GF-D8 (cell line): ENCODE measurements at regions not wholly inside any gene's neighbourhood (a gene's known extent, or its start where the extent isn't known, plus 50 kb on each side); places are given as distances from the start of the nearest gene placed in this dataset.

Experiments used
- DNase-seq: peaks from one replicate; lab custom pipeline; 2025; lab: John Stamatoyannopoulos, UW

DNA sequence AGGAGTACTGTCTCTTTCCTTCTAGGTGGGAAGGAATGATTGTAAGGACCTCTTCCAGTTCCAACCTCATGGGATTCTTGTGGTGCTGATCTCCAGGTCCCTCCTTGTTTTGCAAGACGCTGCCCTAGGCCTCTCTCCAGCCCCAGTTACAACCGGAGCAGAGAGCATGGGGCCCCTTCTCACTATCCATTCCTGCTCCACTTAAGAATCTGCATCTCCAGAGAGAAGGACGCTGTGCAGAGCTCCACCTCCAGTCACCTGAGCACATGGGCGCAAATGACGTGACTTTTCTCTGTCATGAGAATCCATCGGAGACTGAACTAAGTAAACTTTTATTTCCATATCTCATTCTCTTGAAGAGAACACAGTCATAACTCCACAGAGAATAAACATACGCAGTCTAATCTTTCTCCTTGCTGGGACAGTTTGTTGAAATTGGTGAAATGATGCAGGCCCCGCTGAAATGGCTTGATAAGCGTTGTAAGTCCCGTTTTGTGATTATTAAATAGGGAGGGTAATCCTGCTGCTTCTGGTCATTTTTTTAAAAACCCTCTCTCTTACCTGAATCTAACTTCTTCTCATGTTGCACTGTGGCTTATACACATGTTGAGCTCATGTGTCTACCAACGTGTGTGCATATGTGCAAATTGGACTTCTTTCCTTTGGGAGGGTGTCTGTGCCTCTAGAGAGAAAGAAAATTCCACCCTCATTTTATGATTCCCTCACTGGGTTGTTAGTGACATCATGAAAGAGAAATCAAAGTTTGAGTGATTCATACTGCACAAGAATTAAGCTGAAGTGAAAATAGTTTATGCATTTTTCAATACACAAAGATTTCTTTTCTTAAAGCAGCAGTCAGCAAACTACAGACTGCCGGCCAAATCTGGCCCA is 133.2 kb upstream of the TBX20 start:
- DNase-seq: no peak

DNA sequence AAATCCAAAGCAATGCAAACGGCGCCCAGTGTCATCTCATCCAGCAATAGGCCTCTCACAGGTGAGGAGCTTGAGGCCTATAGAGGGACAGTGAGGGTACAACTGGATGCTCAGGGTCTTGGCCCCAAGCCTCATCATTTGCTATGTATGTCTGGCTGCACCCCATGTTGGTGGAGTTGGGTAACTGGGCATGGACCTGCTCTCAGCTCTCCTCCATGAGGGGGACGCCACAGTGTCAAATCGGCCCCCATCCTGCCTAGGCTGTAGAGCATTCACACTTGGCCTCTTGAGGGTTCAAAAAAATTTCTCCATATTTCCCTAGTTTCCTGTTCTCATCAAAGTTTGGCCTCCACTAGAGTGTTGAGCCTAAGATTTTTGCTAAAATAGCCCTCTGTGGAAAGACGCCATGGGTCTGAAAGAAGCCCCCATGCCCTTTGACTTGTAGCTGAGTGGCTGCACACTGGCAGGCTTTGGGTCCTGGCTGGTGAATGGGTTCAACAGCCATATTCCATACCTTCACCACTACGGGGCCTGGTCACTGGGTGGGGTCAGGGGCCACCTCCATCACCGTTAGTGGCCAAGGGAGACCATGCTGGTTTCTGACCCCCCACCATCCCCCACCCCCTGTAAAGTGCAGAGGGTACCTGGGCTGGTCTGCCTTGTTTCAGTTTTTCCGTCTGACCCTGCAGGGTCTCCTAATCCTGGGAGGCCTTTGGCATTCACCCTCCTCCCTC is 132.3 kb upstream of the TBX20 start:
- no peak for DNase-seq

GRCh38 chr7:35384761-35385700 is 131.1 kb upstream of the TBX20 start:
- DNase-seq: no peak

DNA sequence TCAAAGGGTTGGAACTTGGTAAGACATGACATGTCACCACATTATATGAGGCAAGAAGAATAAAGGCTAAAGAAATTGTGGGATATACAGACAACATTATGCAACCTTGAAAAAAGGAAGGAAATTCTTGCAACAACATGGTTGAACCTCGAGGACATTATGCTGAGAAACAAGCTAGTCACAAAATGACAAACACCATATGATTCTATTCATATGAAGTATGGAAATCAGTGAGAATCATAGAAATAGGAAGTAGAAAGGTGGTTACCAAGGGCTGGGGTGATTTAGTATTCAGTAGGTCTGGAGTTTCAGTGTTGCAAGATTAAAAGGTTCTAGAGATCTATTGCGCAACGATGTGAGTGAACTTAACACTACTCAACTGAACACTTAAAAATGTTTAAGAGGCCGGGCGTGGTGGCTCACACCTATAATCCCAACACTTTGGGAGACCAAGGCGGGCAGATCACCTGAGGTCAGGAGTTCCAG is 126.9 kb upstream of the TBX20 start:
- peak; percentile 92 for DNase-seq

- DNase-seq: no peak
These were observed 125.6 kb upstream of the TBX20 start for GRCh38 chr7:35379481-35379880.

- DNase-seq: no peak
These were observed 121.6 kb upstream of the TBX20 start for GRCh38 chr7:35375516-35375915.

GRCh38 chr7:35374858-35375257 is 121.0 kb upstream of the TBX20 start:
- DNase-seq: no peak

- DNase-seq: no peak
These were observed 117.3 kb upstream of the TBX20 start for GRCh38 chr7:35371221-35371620.

DNA sequence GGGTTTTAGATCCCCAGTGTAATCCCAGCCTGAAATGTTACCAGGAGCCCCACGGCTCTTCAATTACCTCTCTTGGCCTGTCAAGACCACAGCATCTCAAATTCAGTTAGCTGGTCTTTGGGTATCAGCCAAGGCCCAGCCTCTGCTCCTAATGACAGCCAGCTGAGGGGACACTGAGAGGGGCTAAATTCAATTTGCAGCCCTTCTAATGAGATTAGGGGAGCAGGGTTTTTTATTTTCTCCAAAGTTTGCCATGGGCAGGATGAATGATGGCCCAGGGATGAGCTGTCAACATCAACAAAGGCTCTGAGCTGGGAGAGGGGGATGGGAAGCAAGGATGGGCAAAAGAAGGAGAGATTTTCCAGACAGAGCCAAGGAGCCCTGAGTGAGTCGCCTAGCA is 116.8 kb upstream of the TBX20 start:
- DNase-seq: no peak

- no peak for DNase-seq
These were observed 112.6 kb upstream of the TBX20 start for GRCh38 chr7:35366167-35367155.

DNA sequence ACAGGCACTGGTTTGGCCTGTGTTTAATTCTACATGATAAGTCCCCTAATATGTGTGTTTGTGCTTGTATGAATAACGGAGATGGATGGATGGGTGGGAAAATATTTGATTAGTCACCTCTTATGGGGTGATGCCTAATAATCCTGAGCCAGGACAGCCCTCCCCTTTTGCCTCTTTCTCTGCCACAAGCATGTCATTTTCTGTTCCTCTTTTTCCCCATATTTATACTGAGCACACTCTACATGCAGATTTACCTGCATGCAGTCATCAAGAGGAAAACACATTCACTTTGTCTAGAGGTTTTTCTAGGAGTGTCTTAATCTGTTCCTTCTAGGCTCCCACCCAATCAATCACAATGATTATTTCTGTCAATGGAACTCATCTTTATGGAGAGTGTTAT is 111.6 kb upstream of the TBX20 start:
- DNase-seq: no peak

DNA sequence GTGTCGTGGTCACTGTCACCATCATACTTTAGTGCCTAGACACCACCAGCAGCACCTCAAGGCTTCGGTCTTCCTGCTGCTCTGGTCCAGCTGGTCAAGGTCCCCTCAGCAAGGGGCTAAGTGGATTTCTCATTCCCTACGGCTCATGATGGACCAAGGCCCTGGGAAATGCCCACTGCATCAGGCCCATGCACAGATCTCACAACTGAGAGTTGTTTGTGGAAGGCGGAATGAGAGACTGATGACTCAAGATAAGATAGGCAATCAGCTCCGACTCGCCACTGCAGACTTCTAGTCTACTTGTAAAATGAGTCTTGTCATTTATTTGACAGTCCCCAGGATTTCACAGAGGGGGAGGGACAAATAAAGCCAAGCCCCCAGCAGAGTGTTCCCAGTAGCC is 108.4 kb upstream of the TBX20 start:
- no peak for DNase-seq

DNA sequence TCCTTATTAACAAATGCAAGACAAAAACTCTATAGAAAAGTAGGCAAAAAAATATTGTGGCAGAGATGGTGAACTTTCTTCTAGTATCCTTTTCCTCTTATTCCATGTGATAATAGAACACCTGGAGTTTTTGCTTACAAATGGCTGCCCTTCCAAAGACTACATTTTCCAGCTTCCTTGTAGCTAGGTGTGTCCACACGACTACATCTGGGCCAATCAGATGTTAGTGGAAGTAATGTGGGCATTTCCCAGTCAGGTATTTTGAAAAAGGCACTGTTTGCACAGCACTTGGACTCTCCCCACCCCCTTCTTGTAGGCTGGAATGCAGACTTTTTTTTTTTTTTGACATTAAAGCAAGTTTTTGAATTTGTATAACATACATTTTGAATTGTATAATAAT is 105.5 kb upstream of the TBX20 start:
- no peak for DNase-seq

- no peak for DNase-seq
These were observed 102.6 kb upstream of the TBX20 start for GRCh38 chr7:35356495-35356894.

DNA sequence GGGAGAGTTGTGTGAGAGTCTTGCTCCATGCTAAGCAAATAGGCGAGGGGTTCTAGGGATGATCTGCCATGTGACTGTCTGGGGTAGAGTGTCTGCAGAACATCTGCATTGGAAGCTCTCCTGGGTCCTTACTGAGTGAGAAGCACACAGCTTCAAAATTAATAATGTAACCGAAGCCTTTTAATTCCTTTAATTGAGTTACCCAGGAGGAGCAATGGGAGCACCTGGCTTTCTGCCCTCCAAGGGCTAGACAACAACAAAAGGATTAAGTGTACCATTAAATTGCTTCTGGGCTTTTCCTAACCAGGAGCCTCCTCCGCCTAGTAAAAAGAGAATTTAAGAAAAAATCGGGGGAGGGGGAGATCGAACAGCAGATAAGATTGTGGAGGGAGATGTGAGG is 102.0 kb upstream of the TBX20 start:
- no peak for DNase-seq

DNA sequence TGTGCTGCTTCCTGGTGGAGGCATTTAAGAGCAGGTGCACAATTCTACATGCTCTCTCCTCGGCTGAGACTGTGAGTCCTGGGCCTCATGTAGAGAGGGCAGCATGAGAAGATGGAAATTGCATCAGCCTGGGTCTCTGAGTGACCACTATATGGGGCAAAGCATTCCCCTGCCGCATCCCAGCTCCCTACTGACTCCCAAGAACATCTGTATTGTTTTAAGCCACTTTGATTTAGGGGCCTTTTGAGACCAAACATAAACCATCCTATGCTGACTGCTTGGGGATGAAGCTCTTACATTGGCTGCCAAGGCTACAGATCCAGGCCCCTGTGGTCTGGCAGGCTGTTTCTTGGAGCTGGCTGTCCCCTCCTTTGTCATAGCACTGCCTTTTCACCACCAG is 101.3 kb upstream of the TBX20 start:
- no peak for DNase-seq

- no peak for DNase-seq
These were observed 99.6 kb upstream of the TBX20 start for GRCh38 chr7:35353481-35353880.

DNA sequence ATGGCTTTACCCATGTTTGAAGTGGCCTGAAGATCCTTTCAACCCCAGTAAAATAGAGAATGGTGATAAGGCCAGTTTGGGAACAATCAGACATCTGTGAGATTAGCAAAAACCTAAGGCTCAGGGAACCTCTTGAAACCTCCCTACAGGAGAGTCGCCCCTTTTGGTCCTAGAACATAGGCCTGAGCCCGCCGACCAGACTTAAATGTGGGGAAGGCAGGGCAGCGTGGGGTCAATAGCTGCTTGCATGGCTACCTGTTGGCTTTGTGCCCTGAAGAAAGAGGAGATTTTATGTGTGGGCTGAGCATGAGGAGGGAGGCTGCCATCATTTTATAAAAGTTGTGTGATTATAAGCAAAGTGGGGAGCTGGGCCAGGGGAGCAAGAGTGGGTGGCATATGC is 97.6 kb upstream of the TBX20 start:
- DNase-seq: no peak

GRCh38 chr7:35348611-35349400 is 94.9 kb upstream of the TBX20 start:
- DNase-seq: no peak

DNA sequence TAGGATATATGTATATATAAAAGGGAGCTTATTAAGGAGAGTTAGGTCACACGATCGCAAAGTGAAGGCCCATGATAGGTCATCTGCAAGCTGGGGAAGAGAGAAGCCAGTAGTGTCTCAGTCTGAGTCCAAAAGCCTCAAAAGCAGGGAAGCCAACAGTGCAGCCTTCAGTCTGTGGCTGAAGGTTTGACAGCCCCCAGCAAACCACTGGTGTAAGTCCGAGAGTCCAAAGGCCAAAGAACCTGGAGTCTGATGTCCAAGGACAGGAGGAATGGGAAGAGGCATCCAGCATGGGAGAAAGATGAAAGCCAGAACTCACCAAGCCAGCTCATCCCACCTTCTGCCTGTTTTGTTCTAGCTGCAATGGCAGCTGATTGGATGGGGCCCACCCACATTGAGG is 88.9 kb upstream of the TBX20 start:
- no peak for DNase-seq
